Prostate gland (tissue), 2 donors: ENCODE measurements at regions not wholly inside any gene's neighbourhood (a gene's known extent, or its start where the extent isn't known, plus 50 kb on each side); places are given as distances from the start of the nearest gene placed in this dataset.

Experiments used
- DNase-seq: peaks from one replicate; pipeline ENCODE4 v3.0.0-alpha.2; 2019; ENCODE audit warnings: low spot score
- H3K27ac ChIP-seq, 2 donors: fragments of 200-600 bp; sonication (generic); 2 replicates each; pipeline ENCODE4 v1.5.1; 2017 to 2019
- H3K27me3 ChIP-seq: fragments of 200-600 bp; sonication (generic); replicated peaks from 2 replicates; pipeline ENCODE4 v1.5.1; 2019; ENCODE audit not compliant: insufficient read depth
- H3K36me3 ChIP-seq, 2 donors: fragments of 200-600 bp; sonication (generic); 1 replicate in 1 of 2; 2 replicates in 1 of 2; pipeline versions ENCODE4 v1.5.1 to v1.8.1; 2017 to 2019
- H3K4me1 ChIP-seq: fragments of 200-600 bp; sonication (generic); replicated peaks from 2 replicates; pipeline ENCODE4 v1.5.1; 2019
- H3K4me3 ChIP-seq, 2 donors: fragments of 200-600 bp; sonication (generic); 2 replicates each; pipeline ENCODE4 v1.5.1; 2017 to 2019
- H3K9me3 ChIP-seq: fragments of 200-600 bp; sonication (generic); 2 replicates; pipeline ENCODE4 v1.5.1; 2017
- POLR2A ChIP-seq: fragments of 450-650 bp; IDR thresholded peaks from one replicate; pipeline ENCODE4 v1.6.1; 2016; ENCODE audit warnings: antibody characterized with exemption, mild to moderate bottlenecking
- POLR2AphosphoS5 ChIP-seq: sonication (generic); formaldehyde crosslinking; IDR thresholded peaks from one replicate; pipeline ENCODE4 v1.6.1; 2017; ENCODE audit warnings: antibody characterized with exemption
- WGBS: methylation state at CpG from one replicate; pipeline ENCODE4 v1.1.5; 2018; 5-methylcytosine and 5-hydroxymethylcytosine counted together
- intact Hi-C: fragments of 100-400 bp; cut with DNase I; formaldehyde crosslinking; loops from one replicate; pipeline ENCODE4 v1.14.2; 2022
- TF ChIP-seq, protein P1 (sequence below), 4 experiments: fragments of 200-600 bp in 2 of 4; fragments of 450-650 bp in 2 of 4; sonication (generic) in 2 of 4; IDR thresholded peaks; 1 replicate in 3 of 4; 2 replicates in 1 of 4; pipeline ENCODE4 v1.5.1; 2016 to 2019; ENCODE audit warnings: antibody characterized with exemption in 4 of 4, mild to moderate bottlenecking in 2 of 4, moderate library complexity in 2 of 4

DNA sequence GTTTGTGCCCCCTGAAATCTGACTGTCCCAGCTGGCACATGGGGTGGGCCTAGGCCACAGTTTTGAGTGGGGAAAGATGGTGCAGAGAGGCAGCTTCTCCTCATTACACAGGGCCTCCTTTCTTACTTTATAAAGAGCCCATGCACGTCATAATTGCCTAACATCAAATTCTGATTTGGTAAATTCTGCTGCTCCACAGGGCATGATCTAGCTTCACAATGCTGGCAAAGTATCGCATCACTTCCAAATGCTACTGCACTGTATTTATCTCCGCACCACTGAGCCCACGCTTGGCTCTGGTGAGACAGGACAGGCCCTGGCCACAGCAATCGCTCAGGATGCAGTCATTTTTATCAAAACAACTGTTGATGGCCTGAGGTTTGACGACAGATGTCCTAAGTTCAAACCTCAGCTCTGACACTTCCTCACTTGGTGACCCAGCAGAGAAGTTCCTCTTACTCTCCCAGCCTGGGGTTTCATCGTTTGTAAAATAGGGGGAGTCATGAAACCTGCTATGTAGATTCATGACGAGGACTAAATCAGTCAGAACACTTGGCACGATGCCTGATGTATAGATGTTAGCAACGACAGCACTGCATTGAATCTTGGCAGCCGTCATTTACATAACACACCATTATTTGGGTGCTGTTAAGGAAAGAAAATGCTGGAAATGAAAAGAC lies 187.9 kb downstream of the TTLL2 start:
- TF ChIP-seq POLR2AphosphoS5 (no peak), POLR2A (no peak)
- TF ChIP-seq, protein P1, sequence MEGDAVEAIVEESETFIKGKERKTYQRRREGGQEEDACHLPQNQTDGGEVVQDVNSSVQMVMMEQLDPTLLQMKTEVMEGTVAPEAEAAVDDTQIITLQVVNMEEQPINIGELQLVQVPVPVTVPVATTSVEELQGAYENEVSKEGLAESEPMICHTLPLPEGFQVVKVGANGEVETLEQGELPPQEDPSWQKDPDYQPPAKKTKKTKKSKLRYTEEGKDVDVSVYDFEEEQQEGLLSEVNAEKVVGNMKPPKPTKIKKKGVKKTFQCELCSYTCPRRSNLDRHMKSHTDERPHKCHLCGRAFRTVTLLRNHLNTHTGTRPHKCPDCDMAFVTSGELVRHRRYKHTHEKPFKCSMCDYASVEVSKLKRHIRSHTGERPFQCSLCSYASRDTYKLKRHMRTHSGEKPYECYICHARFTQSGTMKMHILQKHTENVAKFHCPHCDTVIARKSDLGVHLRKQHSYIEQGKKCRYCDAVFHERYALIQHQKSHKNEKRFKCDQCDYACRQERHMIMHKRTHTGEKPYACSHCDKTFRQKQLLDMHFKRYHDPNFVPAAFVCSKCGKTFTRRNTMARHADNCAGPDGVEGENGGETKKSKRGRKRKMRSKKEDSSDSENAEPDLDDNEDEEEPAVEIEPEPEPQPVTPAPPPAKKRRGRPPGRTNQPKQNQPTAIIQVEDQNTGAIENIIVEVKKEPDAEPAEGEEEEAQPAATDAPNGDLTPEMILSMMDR (IDR thresholded peaks at IDR 0.05): no peak
- Histone ChIP-seq H3K27me3 (no peaks in the 10 kb centered on the region), H3K4me3 (no peak overlapping the region), H3K27ac (no peak overlapping the region), H3K4me1 (no peaks in the 10 kb centered on the region), H3K9me3 (no peaks in the 10 kb centered on the region), H3K36me3 (no peaks in the 10 kb centered on the region)
- no peak for DNase-seq
- 86% methylated on average over 11 of the region's 11 CpGs for WGBS
- intact Hi-C loops: no loop called here

DNA sequence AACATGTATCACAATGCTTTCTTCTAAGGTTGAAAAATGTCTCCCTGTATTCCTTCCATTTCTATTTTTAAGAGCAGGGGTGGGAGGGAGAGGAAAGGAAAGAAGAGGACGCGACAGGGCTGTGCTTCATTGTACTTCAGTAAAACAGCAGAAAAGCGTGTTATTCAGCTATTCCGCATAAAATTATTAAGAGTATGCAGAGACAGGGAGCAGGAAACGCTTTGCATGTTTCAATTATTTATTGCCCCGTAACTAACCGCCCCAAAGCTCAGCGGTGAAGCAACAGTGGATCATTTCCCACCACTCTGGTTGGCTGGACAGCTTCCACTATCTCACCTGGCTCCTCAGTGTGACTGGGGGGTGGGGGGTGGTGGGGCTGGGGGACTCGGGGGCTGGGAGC lies 188.9 kb downstream of the TTLL2 start:
- no peaks in the 10 kb centered on the region for H3K9me3 ChIP-seq
- TF ChIP-seq, protein P1 (IDR thresholded peaks at IDR 0.05): no peak
- no peak for TF ChIP-seq POLR2A
- TF ChIP-seq POLR2AphosphoS5: no peak
- H3K27me3 ChIP-seq: no peaks in the 10 kb centered on the region
- H3K4me3 ChIP-seq: no peak overlapping the region
- no peaks in the 10 kb centered on the region for H3K4me1 ChIP-seq
- no peak overlapping the region for H3K27ac ChIP-seq
- 17% methylated on average over 9 of the region's 9 CpGs for WGBS
- DNase-seq: no peak
- no peaks in the 10 kb centered on the region for H3K36me3 ChIP-seq
- intact Hi-C loops: no loop called here

DNA sequence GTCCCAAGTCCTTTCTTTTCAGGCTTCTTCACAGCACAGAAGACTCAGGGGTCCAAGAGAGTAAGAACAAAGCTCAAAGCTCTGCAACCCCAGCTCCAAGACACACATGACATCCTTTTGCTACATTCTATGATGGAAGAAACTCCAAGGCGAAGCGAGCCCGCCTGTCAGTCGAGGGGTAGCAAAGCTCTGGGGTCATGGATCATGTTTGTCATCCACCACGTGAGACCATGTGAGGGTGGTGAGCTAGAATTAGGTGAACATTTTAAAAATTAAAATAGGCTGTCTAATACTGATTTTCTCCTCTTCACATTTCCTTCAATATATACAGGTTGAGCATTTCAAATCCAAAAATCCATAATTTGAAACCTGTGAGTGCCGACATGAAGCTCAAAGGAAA lies 189.6 kb downstream of the TTLL2 start:
- no peak for DNase-seq
- Histone ChIP-seq H3K9me3 (no peaks in the 10 kb centered on the region), H3K36me3 (no peaks in the 10 kb centered on the region), H3K27ac (no peak overlapping the region), H3K27me3 (no peaks in the 10 kb centered on the region), H3K4me3 (no peak overlapping the region), H3K4me1 (no peaks in the 10 kb centered on the region)
- intact Hi-C loops: no loop called here
- WGBS: 94% methylated on average over 6 of the region's 6 CpGs
- no peak for TF ChIP-seq POLR2A
- TF ChIP-seq POLR2AphosphoS5: no peak
- TF ChIP-seq, protein P1 (IDR thresholded peaks at IDR 0.05): no peak

DNA sequence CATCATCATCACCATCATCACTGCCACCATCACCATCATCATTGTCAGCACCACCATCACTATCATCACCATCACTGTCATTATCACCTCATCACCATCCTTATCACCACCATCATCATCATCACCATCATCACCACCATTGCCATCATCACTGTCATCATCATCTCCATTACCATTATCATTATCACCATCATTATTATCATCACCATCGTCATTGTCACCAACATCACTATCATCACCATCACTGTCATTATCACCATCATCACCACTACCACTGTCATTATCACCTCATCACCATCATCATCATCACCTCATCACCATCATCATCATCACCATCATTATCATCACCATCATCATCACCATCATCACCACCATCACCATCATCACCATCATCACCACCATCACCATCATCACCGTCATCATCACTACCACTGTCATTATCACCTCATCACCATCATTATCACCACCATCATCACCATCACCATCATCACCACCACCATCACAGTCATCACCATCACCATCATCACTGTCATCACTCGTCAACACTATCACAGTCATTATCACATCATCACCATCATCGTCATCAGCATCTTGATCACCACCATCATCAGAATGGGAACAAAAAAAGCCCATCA lies 191.1 kb downstream of the TTLL2 start:
- Histone ChIP-seq H3K4me3 (no peak overlapping the region), H3K27me3 (no peaks in the 10 kb centered on the region), H3K9me3 (no peaks in the 10 kb centered on the region), H3K36me3 (no peaks in the 10 kb centered on the region), H3K4me1 (no peaks in the 10 kb centered on the region), H3K27ac (no peak overlapping the region)
- intact Hi-C loops: no loop called here
- 59% methylated on average over 4 of the region's 4 CpGs for WGBS
- TF ChIP-seq POLR2A (no peak), POLR2AphosphoS5 (no peak)
- TF ChIP-seq, protein P1 (IDR thresholded peaks at IDR 0.05): no peak
- DNase-seq: no peak
